ENCODE measurements at regions not wholly inside any gene's neighbourhood (a gene's known extent, or its start where the extent isn't known, plus 50 kb on each side); places are given as distances from the start of the nearest gene placed in this dataset.

DNA sequence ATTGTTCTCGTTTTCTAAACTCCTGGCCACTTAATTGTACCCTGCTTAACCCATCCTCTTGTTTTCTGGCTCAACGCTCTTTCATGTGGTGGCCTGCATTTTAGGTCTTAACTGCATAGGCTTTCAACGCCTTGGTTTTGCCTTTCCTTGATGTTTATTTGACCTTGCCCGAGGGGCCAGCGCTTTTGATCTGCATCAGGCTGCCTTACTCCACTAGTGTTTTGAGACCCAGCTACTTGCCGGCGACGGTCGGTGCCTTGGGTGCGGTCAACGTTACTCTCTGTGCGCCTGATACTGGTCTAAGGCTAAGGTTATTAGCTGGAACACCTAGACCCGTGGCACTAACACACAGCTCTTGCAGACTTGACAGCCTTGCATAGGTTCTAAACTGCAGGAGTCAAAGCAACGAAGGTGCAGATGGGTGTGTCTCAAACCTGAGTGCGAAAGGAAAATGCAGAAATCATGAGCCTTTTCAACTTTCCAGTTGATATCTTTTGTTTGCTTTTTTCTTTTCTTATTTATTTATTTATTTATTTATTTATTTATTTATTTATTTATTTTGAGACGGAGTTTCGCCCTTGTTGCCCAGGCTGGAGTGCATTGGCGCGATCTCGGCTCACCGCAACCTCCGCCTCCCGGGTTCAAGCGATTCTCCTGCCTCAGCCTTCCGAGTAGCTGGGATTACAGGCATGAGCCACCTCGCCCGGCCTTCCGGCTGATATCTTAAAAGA is 138.8 kb downstream of the HFE start:
- no peak overlapping the region for H3K4me3 ChIP-seq (ENCODE audit: low read depth, low read length)
- no peak for DNase-seq (ENCODE audit: low read depth)
- no peak for TF ChIP-seq POLR2A (IDR thresholded peaks at IDR 0.05; ENCODE audit: extremely low read depth, insufficient read length)
- TF ChIP-seq, protein P1, sequence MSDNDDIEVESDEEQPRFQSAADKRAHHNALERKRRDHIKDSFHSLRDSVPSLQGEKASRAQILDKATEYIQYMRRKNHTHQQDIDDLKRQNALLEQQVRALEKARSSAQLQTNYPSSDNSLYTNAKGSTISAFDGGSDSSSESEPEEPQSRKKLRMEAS (IDR thresholded peaks at IDR 0.05; ENCODE audit: low read depth, low read length): no peak
- TF ChIP-seq, protein P2, sequence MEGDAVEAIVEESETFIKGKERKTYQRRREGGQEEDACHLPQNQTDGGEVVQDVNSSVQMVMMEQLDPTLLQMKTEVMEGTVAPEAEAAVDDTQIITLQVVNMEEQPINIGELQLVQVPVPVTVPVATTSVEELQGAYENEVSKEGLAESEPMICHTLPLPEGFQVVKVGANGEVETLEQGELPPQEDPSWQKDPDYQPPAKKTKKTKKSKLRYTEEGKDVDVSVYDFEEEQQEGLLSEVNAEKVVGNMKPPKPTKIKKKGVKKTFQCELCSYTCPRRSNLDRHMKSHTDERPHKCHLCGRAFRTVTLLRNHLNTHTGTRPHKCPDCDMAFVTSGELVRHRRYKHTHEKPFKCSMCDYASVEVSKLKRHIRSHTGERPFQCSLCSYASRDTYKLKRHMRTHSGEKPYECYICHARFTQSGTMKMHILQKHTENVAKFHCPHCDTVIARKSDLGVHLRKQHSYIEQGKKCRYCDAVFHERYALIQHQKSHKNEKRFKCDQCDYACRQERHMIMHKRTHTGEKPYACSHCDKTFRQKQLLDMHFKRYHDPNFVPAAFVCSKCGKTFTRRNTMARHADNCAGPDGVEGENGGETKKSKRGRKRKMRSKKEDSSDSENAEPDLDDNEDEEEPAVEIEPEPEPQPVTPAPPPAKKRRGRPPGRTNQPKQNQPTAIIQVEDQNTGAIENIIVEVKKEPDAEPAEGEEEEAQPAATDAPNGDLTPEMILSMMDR (IDR thresholded peaks at IDR 0.05; ENCODE audit: low read depth, low read length): no peak
- TF ChIP-seq MYC (IDR thresholded peaks at IDR 0.05; ENCODE audit: low read depth, low read length): no peak

GRCh38 chr6:26226579-26226967 is 138.4 kb upstream of the BTN3A2 start:
- TF ChIP-seq, protein P2 (IDR thresholded peaks at IDR 0.05; ENCODE audit: low read depth, low read length): no peak
- no peak for DNase-seq (ENCODE audit: low read depth)
- H3K4me3 ChIP-seq (ENCODE audit: low read depth, low read length): no peak overlapping the region

- no peak for DNase-seq (ENCODE audit: low read depth)
- TF ChIP-seq POLR2A (IDR thresholded peaks at IDR 0.05; ENCODE audit: extremely low read depth, insufficient read length): no peak
- TF ChIP-seq, protein P2 (IDR thresholded peaks at IDR 0.05; ENCODE audit: low read depth, low read length): no peak
- TF ChIP-seq, protein P1 (IDR thresholded peaks at IDR 0.05; ENCODE audit: low read depth, low read length): no peak
- no peak for TF ChIP-seq MYC (IDR thresholded peaks at IDR 0.05; ENCODE audit: low read depth, low read length)
- no peak overlapping the region for H3K4me3 ChIP-seq (ENCODE audit: low read depth, low read length)
Observed at GRCh38 chr6:26230351-26230750, 134.6 kb upstream of the BTN3A2 start.

DNA sequence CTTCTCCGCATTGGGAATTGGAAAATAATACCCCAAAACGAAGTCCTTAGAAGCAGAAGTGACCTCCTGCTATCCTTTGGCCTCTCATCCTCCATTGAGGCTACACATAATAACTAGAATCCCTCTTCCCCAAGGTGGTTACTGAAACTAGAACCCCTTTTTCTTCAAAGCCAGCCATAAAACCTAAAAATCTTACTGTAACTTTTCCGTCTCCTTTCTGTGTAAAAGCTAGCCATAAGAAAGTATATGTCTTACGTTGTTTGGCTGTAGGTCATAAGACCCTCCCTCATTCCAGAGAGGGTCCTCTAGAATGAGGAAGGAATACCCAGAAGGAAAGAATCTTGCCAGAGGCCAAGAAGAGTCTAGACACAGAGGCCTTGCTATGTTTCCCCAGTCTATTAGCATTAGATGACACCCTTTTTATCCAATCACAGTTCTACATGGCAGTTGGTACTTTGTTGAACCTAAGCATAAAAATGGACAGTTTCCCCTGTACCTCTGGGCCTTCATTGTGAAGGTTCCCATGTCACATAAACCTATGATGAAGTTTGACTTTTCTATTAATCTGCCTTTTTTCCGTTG is 133.9 kb upstream of the BTN3A2 start:
- no peak for DNase-seq (ENCODE audit: low read depth)
- TF ChIP-seq POLR2A (IDR thresholded peaks at IDR 0.05; ENCODE audit: extremely low read depth, insufficient read length) (no peak), MYC (IDR thresholded peaks at IDR 0.05; ENCODE audit: low read depth, low read length) (no peak)
- TF ChIP-seq, protein P2 (IDR thresholded peaks at IDR 0.05; ENCODE audit: low read depth, low read length): no peak
- TF ChIP-seq, protein P1 (IDR thresholded peaks at IDR 0.05; ENCODE audit: low read depth, low read length): no peak
- H3K4me3 ChIP-seq (ENCODE audit: low read depth, low read length): no peak overlapping the region

DNA sequence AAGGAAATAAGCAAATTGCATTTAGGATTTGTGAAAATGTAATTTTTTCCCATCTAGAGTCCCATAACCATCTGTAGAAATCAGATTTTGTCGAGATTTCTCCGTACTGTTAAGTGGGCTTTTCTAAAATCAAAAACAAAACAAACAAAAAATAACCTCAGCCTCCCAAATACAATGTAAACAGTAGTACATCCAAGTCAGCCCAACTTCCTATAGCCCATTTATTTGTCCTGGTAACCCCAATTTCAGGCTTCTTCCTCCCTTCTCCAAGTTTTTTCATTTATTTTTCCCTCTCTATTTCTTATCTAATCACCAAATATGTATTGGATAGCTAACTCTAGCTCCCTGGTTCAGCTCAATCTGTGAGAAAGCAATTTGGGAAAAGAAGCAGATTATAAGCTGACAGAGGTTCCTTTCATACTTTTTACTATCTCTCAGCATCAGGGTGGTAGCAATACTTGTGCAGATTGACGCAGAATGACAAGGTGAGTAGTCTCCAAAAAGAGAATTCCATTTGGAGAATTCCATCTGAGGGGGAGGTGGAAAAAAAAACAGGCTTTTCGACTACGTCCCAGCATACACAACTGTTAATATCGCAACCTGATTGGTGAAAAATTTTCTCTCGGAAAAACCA is 132.6 kb upstream of the BTN3A2 start:
- DNase-seq (ENCODE audit: low read depth): no peak
- TF ChIP-seq, protein P1 (IDR thresholded peaks at IDR 0.05; ENCODE audit: low read depth, low read length): no peak

GRCh38 chr6:26232940-26233648 is 131.9 kb upstream of the BTN3A2 start:
- TF ChIP-seq POLR2A (IDR thresholded peaks at IDR 0.05; ENCODE audit: extremely low read depth, insufficient read length) (no peak), MYC (IDR thresholded peaks at IDR 0.05; ENCODE audit: low read depth, low read length) (peak; percentile 14; the same call in 1 of the 2 replicates)
- peak overlapping the region; percentile 76 for H3K4me3 ChIP-seq (ENCODE audit: low read depth, low read length)
- peak; percentile 49 for DNase-seq (ENCODE audit: low read depth)

More for the DNA sequence above, 132.6 kb upstream of the BTN3A2 start:
- H3K4me3 ChIP-seq (ENCODE audit: low read depth, low read length): peak overlapping the region; percentile 76
